Stimulated activated CD8-positive, alpha-beta memory T cell treated with anti-CD3 and anti-CD28 coated beads, Interleukin-7, amount 100 ng/mL, for 1 hour (primary cell): ENCODE measurements at regions not wholly inside any gene's neighbourhood (a gene's known extent, or its start where the extent isn't known, plus 50 kb on each side); places are given as distances from the start of the nearest gene placed in this dataset.

Experiments used
- DNase-seq, 2 donors: peaks; one replicate each; pipeline ENCODE4 v3.0.0-alpha.2; 2020; ENCODE audit warnings: low read depth in 2 of 2

GRCh38 chr3:15952543-15953175 lies 154.9 kb upstream of the ANKRD28 start:
- DNase-seq = no peak

DNA sequence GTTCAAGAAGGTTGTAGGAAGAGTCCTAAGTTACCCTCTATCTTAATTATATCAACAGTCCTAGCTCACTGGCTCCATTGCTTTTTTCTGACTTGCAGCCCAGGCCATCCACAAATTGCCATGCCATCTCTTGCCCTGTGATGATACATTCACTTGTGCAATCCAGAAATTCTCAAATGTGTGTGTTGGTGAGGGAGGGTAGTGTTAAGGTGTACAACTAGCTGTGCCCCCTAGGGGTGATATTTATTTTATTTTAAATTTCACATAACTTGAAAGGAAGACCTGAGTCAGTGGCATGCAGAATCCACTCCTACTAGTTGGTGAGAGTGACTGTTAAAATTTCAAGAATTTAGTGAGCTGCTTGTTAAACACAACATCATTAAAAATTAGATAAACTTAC lies 156.1 kb upstream of the ANKRD28 start:
- no peak for DNase-seq

DNA sequence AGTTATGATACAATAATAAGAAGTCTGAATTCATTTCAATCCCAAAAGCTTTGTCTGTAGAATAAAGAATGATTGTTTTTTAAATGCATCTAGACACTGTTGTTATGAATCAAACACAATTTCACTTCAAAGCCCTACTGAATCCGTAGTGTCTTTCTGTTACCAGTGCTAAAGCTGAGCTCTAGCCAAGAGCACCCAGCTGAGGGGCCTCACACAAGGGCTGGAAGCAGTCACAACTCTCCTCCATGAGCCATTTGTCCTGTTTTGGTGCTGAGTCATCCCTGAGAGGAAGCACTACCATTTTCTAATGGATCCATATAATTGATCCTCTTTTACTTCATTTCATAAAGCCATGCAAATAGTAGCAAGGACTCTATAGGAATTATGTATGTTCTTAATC lies 158.2 kb upstream of the ANKRD28 start:
- no peak for DNase-seq

DNA sequence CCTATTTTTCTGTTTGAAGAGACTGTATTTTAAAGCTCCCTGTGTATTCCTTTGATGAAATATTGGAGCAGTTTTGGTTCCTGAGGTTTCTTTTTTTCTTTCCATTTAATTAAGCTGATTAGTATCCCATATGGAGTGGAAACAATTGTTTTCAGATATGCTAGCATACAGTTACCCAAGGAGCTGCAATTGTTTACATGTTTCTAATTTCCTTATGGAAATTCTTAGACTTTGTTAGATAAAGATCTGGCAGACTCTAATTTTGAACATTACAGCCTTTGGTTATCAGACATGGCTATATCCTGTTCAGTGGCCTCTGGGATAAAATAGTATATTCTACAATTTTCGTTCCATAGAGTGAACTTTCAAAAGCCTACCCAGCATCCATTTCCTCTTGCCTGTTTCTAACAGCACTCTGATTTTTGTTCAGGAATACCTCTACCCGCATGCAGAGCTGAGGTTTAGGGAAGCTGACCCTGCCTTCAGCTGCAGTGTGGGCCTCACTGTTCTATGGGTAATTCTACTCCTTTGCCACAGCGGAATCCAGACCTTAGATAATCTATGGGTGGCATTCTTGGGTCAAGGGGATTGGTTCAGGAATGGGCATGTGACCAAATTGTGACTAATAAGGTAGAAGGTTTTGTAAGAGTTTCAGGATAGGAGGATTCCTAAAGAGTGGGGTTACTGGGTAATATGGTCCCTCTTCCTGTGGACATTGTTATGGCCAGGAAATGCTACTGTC lies 161.1 kb upstream of the ANKRD28 start:
- no peak for DNase-seq

- DNase-seq = no peak
These were observed 161.6 kb upstream of the ANKRD28 start for GRCh38 chr3:15959434-15959811.

DNA sequence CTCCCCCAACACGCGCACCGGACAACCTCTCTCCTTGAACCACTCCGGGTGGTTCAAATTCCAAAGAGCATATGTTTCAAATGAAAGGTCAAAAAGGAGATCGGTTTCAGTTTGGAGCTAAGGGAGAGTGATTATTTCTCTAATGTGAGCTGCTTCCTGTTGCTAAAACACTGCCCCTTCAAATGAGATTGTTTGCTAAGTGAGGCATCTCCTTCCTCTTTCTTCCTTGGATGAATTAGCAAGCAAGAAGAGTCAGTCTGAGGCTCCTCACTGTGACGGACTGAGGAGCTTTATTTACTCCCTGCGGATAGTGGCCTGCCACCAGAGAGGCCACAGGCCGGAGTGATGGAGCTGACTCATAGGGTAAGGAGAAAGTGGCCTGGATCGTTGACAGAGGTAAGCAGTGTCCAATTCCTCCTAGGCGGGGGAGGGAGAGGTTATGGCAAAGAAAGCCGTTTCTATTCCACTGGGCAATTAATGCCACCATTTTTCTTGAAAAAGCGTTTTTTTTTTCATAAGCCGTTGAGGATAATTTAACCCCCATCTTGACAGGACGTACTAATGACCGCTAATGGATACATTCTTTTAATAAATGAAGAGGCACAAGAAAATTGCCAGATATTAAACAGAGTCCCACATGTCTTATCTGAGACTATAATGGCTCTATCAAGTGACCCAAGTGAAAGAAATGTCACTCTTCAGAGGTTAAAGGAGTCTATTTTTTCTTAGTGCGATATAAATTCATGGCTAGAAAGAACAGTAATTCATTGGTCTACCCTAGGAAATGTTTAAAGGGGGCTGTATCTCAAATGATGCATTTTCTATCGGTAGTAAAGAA lies 167.0 kb upstream of the ANKRD28 start:
- no peak for DNase-seq

DNA sequence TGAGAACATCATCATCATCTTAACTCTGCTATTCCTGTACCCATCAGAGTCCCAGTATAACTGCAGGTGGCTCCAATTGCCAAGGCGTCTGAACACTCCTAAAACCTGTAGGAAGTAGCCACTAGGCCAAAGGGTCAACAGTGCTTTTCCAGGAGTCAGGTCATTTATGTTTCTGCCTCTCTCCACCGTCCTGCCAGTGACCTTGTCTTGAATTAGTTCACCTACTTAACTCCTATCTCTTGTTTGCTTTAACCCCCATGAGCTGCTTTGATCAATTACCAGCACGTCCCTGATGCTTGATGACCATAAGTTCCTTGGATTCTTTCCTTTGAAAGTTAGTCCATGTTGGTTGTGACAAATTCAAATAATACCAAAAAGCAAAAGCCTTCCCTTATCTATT lies 169.8 kb upstream of the ANKRD28 start:
- DNase-seq = no peak

GRCh38 chr3:15969874-15970640 lies 172.3 kb upstream of the ANKRD28 start:
- DNase-seq = no peak

- no peak for DNase-seq
These were observed 175.6 kb upstream of the ANKRD28 start for GRCh38 chr3:15973414-15973813.

- DNase-seq = no peak
These were observed 176.2 kb upstream of the ANKRD28 start for GRCh38 chr3:15973940-15974339.

GRCh38 chr3:15974647-15975046 lies 176.9 kb upstream of the ANKRD28 start:
- DNase-seq = no peak

- DNase-seq = no peak
These were observed 178.7 kb upstream of the ANKRD28 start for GRCh38 chr3:15976524-15976923.

DNA sequence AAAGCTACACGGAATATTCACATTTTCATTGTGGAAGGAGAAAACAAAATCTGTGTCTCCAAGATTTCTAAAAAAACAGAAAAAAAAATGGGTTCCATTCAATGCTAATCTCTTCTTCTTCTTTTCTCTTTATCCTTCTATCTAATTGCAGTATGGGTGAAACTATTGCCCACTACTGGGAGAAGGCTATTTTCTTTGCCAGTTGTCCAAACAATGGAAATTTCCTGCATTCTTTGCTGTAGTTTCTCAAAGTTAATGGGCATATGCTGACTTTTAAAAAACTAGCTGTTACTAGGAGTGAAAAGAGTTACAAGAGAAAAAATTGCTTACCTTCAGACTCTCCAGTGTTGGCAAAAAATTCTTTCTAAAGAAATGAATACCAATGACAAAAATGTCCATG lies 179.3 kb upstream of the ANKRD28 start:
- DNase-seq = no peak

GRCh38 chr3:15977598-15978232 lies 179.9 kb upstream of the ANKRD28 start:
- DNase-seq = no peak

GRCh38 chr3:15978801-15979200 lies 181.0 kb upstream of the ANKRD28 start:
- no peak for DNase-seq

GRCh38 chr3:15979495-15979894 lies 181.7 kb upstream of the ANKRD28 start:
- DNase-seq = no peak

DNA sequence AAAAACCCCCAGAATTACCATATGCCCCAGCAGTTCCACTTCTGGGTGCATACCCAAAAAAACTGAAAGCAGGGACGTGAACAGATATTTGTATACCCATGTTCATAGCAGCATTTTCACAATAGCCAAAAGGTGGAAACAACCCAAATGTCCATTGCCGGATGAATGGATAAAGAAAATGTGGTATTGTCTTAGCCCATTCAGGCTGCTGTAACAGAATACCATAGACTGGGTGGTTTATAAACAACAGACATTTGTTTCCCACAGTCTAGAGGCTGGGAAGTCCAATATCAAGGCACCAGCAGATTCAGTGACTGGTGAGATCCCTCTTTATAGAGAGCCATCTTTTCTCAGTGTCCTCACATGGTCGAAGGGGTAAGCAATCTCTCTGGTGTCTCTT lies 182.1 kb upstream of the ANKRD28 start:
- no peak for DNase-seq

DNA sequence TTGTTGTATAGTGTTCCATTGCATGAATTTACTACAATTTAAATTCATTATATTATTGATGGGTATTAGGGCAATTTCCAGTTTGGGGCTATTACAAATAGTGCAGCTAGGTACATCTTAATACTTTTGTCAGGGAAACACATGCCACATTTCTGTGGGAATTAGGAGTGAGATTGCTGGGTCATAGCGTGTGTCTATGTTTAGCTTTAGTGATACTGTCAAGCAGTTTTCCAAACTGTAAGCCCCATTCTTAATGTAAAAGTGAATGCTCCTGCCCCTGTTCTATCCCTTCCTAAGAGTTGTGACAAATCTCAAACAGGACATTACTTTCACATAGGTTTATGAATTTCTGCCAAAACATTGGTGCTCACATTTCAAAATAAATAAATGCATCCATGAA lies 184.5 kb upstream of the ANKRD28 start:
- no peak for DNase-seq

GRCh38 chr3:15982667-15983196 lies 185.0 kb upstream of the ANKRD28 start:
- DNase-seq = no peak

DNA sequence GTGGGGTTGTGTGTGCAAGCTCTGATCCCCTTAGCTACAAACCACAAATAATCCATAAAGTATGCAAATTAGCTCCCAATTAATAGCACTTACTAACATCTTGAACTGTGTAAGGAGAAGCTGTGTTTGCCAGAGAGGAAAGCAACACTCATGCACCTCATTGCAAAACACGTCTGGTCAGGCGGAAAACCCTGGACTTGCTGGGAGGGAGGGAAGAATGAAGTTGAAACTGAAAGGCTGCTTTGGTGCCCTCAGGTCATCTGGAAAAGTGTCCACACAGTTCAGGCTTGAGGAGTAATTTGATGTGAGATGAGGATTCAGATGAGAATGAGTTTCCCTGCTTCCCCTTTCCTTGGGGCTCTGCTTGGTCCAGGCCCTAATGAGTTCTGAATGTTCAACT lies 185.5 kb upstream of the ANKRD28 start:
- no peak for DNase-seq

- no peak for DNase-seq
These were observed 185.9 kb upstream of the ANKRD28 start for GRCh38 chr3:15983693-15984092.
